Activated T-cell treated with anti-CD3 and anti-CD28 coated beads, Interleukin-2, amount 50 U/mL, for 24 hours (primary cell): ENCODE measurements at regions not wholly inside any gene's neighbourhood (a gene's known extent, or its start where the extent isn't known, plus 50 kb on each side); places are given as distances from the start of the nearest gene placed in this dataset.
"Not testable (repeated sequence)": the region's sequence is repeated elsewhere in the genome, so short reads cannot be mapped to it uniquely, and the experiment has no call there.

Experiments
- DNase-seq: peaks from one replicate; pipeline ENCODE4 v3.0.0-alpha.2; 2020
- H3K27ac Mint-ChIP-seq: 2 replicates; pipeline ENCODE4 v1.8.0; 2020; ENCODE audit warnings: mild to moderate bottlenecking, mixed read lengths
- H3K27me3 Mint-ChIP-seq: 2 replicates; pipeline ENCODE4 v1.8.0; 2020; ENCODE audit warnings: mixed read lengths
- H3K36me3 Mint-ChIP-seq: 2 replicates; pipeline ENCODE4 v1.8.0; 2020; ENCODE audit warnings: low read depth, mixed read lengths
- H3K4me1 Mint-ChIP-seq: 2 replicates; pipeline ENCODE4 v1.8.0; 2020; ENCODE audit warnings: low read depth, mixed read lengths
- H3K4me3 Mint-ChIP-seq: 2 replicates; pipeline ENCODE4 v1.8.0; 2020; ENCODE audit warnings: mild to moderate bottlenecking, moderate library complexity, mixed read lengths
- H3K9me3 Mint-ChIP-seq: 2 replicates; pipeline ENCODE4 v1.8.0; 2020; ENCODE audit warnings: mixed read lengths

DNA sequence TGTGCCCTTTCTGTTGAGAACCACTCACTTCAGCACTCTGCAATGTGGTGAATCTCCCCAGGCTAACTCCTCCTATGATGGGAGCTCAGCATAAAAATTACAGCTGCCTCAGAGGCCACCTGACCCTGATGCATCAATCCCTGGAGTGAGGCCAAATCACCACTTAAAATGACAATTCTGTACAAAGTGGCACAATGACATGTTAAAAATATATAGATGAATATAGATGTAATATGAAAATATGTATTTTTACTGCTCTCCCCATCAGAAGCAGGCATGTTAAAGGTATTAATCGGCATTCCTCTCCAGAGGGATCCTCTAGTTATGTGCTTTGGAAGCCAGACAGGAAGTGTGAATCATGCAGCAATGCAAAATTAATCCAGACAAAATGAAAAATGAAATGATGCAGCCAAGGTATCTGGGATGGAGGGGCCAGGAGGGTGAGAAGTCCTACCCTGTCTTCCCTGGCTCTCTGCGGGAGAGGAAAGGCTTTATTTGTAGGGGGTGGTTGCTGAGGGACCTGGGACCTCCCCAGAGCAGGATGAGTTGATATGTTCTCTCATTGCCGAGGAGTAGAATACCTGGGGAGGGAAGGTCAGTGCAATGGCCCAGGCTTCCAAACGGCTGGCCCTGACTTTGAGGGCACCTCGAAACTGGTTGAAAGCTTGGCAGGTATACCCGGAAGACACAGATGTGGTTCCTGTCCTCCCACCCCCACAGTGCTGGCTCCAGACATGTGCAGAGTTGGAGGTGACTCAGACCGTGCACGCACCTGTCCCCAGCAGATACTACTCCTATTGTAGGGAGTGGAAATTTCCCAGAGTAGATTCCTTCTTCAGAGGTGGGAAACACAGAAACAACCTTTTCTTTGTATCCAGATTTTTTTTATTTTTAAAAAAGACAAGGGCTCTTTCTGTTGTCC lies 347.9 kb upstream of the NCAM1 start:
- Mint-ChIP-seq H3K4me3 (no peak overlapping the region), H3K27ac (no peak overlapping the region), H3K9me3 (no peaks in the 10 kb centered on the region), H3K4me1 (no peaks in the 10 kb centered on the region), H3K27me3 (peaks cover 25% of the 10 kb centered on the region), H3K36me3 (no peaks in the 10 kb centered on the region)
- DNase-seq, result no peak

- Mint-ChIP-seq H3K4me1 (no peaks in the 10 kb centered on the region), H3K9me3 (no peaks in the 10 kb centered on the region), H3K4me3 (no peak overlapping the region), H3K27me3 (peaks cover 29% of the 10 kb centered on the region), H3K36me3 (no peaks in the 10 kb centered on the region), H3K27ac (no peak overlapping the region)
- no peak for DNase-seq
Measured at GRCh38 chr11:112614605-112615004, 346.6 kb upstream of the NCAM1 start.

DNA sequence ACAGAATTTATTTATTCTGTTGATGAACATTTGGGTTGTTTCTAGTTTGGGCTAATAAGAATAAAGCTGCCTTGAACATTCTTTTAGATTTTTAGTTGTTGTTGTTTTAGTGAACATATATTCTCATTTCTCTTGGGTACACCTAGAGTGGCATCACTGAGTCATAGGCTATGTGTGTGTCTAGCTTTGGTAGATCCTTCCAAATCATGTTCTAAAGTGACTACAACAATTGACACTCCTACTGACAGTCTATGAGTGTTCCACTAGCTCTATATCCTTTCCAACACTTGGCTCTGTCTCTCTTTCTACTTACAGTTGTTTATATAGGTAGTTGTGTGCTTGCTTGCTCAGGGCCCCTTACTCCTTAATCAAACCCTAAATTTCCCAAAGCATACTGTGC lies 346.0 kb upstream of the NCAM1 start:
- H3K4me3 Mint-ChIP-seq, result no peak overlapping the region
- H3K9me3 Mint-ChIP-seq, result no peaks in the 10 kb centered on the region
- no peak overlapping the region for H3K27ac Mint-ChIP-seq
- H3K27me3 Mint-ChIP-seq, result peaks cover 29% of the 10 kb centered on the region
- no peaks in the 10 kb centered on the region for H3K4me1 Mint-ChIP-seq
- no peaks in the 10 kb centered on the region for H3K36me3 Mint-ChIP-seq
- DNase-seq, result no peak

GRCh38 chr11:112615891-112616290 lies 345.3 kb upstream of the NCAM1 start:
- no peaks in the 10 kb centered on the region for H3K9me3 Mint-ChIP-seq
- H3K27ac Mint-ChIP-seq, result no peak overlapping the region
- no peaks in the 10 kb centered on the region for H3K36me3 Mint-ChIP-seq
- H3K4me3 Mint-ChIP-seq, result no peak overlapping the region
- DNase-seq, result no peak
- peaks cover 30% of the 10 kb centered on the region for H3K27me3 Mint-ChIP-seq
- H3K4me1 Mint-ChIP-seq, result no peaks in the 10 kb centered on the region

- H3K4me3 Mint-ChIP-seq, result no peak overlapping the region
- no peaks in the 10 kb centered on the region for H3K36me3 Mint-ChIP-seq
- no peaks in the 10 kb centered on the region for H3K9me3 Mint-ChIP-seq
- no peaks in the 10 kb centered on the region for H3K4me1 Mint-ChIP-seq
- peaks cover 28% of the 10 kb centered on the region for H3K27me3 Mint-ChIP-seq
- no peak overlapping the region for H3K27ac Mint-ChIP-seq
- no peak for DNase-seq
Measured at GRCh38 chr11:112616327-112617097, 344.7 kb upstream of the NCAM1 start.

- no peaks in the 10 kb centered on the region for H3K4me1 Mint-ChIP-seq
- no peaks in the 10 kb centered on the region for H3K36me3 Mint-ChIP-seq
- H3K9me3 Mint-ChIP-seq, result no peaks in the 10 kb centered on the region
- H3K4me3 Mint-ChIP-seq, result no peak overlapping the region
- no peak for DNase-seq
- peaks cover 27% of the 10 kb centered on the region for H3K27me3 Mint-ChIP-seq
- H3K27ac Mint-ChIP-seq, result no peak overlapping the region
Measured at GRCh38 chr11:112617098-112617425, 344.2 kb upstream of the NCAM1 start.

DNA sequence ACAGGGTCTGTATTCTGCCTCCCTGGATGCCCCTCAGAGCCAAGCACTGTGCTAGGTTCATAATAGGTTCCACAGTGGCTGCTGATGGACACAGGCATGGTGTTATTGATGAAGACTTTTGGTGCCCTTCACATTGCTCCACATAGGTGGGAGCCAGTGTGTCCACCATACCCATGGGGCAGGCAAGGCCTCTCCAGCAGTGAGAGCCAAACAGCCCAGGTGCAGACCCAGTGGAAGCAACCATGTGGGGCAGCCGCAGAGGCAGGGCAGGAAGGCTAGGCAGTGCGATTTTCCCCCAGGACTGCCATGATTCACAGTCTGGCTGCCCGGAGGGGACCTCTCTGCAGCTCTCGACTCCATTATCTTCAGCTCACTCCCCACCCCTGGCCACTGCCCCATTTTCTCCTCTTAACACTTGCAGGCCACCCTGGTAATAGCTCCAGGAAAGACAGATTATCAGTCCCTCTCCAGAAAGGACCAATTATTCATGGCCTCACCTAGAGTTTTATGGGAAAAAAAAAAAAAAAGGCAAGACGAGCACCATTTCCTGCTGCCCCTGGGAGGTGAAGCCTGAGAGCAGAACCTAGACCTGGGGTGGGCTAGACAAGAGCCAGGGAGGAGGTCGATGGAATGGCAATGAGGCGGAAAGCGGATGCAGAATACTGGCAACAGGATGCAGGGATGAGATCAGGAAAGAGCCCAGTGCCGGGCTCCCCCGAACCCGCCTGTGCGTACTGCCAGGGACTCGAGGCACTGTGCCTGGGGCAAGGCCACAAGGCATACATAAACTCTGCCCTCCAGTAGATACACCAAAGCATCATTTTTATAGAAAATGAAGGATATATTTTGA lies 343.0 kb upstream of the NCAM1 start:
- no peak for DNase-seq
- Mint-ChIP-seq H3K4me3 (no peak overlapping the region), H3K27ac (no peak overlapping the region), H3K36me3 (no peaks in the 10 kb centered on the region), H3K9me3 (no peaks in the 10 kb centered on the region), H3K27me3 (peaks cover 34% of the 10 kb centered on the region), H3K4me1 (no peaks in the 10 kb centered on the region)

DNA sequence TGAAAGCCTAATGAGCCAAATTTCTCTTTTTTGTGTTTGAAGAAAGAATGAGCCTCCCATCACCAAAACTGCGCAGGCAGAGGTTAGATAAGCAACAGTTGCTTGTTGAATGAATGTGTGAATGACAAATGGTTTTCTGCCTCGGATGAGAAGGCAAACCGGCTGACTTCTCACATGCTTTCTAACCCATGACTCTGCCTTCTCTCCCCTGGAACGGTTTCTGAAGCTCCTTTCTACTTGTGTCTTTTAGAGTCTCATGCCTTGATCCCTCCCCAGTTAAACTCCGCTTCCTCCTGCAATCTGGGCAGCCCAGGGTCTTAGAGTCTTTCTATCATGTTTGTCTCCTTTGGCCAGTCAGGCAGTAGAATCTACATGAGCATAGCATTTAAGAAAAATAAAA lies 342.1 kb upstream of the NCAM1 start:
- Mint-ChIP-seq H3K27me3 (peaks cover 35% of the 10 kb centered on the region), H3K9me3 (no peaks in the 10 kb centered on the region), H3K27ac (no peak overlapping the region), H3K4me3 (no peak overlapping the region), H3K4me1 (no peaks in the 10 kb centered on the region), H3K36me3 (no peaks in the 10 kb centered on the region)
- DNase-seq, result no peak

DNA sequence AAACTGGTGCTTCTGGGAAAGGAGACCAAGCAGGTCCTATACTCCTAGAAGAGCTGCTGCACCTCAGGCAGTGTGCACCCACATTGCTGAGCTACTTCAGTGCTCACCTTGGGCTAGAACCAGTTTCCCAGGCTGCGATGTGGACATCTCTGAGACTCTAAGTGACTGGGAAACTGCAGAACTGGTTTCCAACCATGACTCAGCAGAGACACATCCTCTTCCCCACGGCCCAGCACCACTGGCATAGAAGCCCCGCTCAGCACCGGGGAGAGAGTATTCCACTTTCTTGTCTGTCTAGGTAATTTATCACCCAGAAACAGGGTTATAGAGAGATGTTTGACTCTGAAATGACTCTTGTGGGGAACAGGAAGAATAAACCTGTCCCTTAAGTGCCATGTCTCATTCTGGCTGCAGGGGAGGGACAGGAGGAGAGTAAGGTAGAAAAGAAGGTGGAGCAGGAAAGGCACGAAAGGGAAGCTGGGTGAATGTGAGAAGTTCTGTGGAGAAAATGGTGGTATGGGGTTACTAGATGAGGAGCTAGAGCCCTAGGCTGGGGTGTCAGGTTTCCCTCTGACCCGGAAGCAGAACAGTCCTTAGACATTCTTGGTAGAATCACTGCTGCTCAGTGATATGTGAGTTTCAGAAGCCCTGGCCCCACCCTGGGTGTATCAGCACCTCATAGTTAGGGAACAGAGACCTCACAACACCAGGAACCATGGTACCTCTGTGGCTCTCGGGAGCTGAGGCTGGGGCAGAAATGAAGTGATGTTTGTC lies 340.4 kb upstream of the NCAM1 start:
- Mint-ChIP-seq H3K27me3 (peaks cover 36% of the 10 kb centered on the region), H3K27ac (no peak overlapping the region), H3K36me3 (no peaks in the 10 kb centered on the region), H3K4me3 (no peak overlapping the region), H3K9me3 (no peaks in the 10 kb centered on the region), H3K4me1 (no peaks in the 10 kb centered on the region)
- DNase-seq, result no peak

GRCh38 chr11:112623057-112623456 lies 338.2 kb upstream of the NCAM1 start:
- Mint-ChIP-seq H3K27me3 (peaks cover 30% of the 10 kb centered on the region), H3K9me3 (no peaks in the 10 kb centered on the region), H3K36me3 (no peaks in the 10 kb centered on the region), H3K27ac (no peak overlapping the region), H3K4me1 (no peaks in the 10 kb centered on the region), H3K4me3 (no peak overlapping the region)
- DNase-seq, result no peak

DNA sequence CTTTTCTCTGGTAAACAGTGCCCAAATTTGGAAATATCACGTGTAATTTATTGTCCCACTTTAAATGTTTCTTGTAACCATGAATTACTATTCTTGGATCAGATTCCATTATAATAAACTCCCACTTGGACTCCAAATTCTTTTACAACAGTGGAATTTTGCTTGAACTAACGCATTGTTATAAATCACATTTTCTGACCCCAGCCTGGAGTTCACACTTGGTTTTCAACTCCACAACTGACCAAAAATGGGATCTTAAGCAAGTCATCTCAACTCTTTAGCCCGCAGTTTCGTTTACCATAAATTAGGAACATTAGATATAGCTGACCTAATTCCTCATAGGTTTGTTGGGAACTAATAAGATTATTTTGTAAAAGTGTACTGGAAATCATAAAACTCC lies 336.8 kb upstream of the NCAM1 start:
- Mint-ChIP-seq H3K36me3 (no peaks in the 10 kb centered on the region), H3K4me3 (no peak overlapping the region), H3K9me3 (no peaks in the 10 kb centered on the region), H3K4me1 (no peaks in the 10 kb centered on the region), H3K27ac (no peak overlapping the region), H3K27me3 (peaks cover 26% of the 10 kb centered on the region)
- no peak for DNase-seq

DNA sequence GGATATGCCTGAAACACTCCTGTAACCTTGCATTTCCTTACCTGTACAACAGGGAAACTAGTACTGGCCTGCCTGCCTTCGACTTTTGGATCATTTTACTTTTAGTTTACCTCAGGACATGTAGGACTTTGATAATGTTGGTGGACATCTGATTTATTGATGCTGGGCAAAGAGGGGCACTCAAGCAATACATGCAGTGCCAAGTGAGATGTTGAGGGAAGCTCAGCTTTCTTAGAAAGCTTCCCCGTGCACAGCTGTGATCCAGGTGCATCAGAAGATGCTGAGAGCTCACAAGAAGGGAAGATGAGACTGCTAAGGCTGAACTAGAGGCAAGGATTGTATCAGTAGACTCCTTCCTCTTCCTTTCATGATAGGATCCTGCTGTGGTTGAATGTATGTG lies 336.2 kb upstream of the NCAM1 start:
- peaks cover 26% of the 10 kb centered on the region for H3K27me3 Mint-ChIP-seq
- H3K4me1 Mint-ChIP-seq, DNase-seq, H3K36me3 Mint-ChIP-seq, H3K4me3 Mint-ChIP-seq, H3K9me3 Mint-ChIP-seq, H3K27ac Mint-ChIP-seq: not testable (repeated sequence)

- DNase-seq, result no peak
- Mint-ChIP-seq H3K36me3 (no peaks in the 10 kb centered on the region), H3K4me3 (no peak overlapping the region), H3K27ac (no peak overlapping the region), H3K9me3 (no peaks in the 10 kb centered on the region), H3K4me1 (no peaks in the 10 kb centered on the region), H3K27me3 (peaks cover 31% of the 10 kb centered on the region)
Measured at GRCh38 chr11:112625814-112626213, 335.4 kb upstream of the NCAM1 start.

- no peak overlapping the region for H3K27ac Mint-ChIP-seq
- H3K27me3 Mint-ChIP-seq, result peaks cover 32% of the 10 kb centered on the region
- no peaks in the 10 kb centered on the region for H3K36me3 Mint-ChIP-seq
- DNase-seq, result no peak
- no peak overlapping the region for H3K4me3 Mint-ChIP-seq
- H3K9me3 Mint-ChIP-seq, result no peaks in the 10 kb centered on the region
- no peaks in the 10 kb centered on the region for H3K4me1 Mint-ChIP-seq
Measured at GRCh38 chr11:112626731-112627130, 334.5 kb upstream of the NCAM1 start.
